Right lobe of liver (tissue), 4 donors: ENCODE measurements at regions not wholly inside any gene's neighbourhood (a gene's known extent, or its start where the extent isn't known, plus 50 kb on each side); places are given as distances from the start of the nearest gene placed in this dataset.

Experiments used
- POLR2A ChIP-seq: fragments of 450-650 bp; IDR thresholded peaks from one replicate; pipeline ENCODE4 v1.6.1; 2017; ENCODE audit warnings: antibody characterized with exemption, mild to moderate bottlenecking
- TF ChIP-seq, protein P1 (sequence below), 4 donors: fragments of 200-600 bp in 3 of 4; fragments of 450-650 bp in 1 of 4; IDR thresholded peaks; one replicate each; pipeline versions ENCODE4 v1.5.1 to v1.8.0; 2016 to 2022; ENCODE audit warnings: antibody characterized with exemption in 4 of 4, mild to moderate bottlenecking in 2 of 4
- donor health status: DM: no; HTN: no; CAD: no.
- donor health status: DM: no; HTN: no; CAD: no.
- donor health status: DM: no; HTN: yes; CAD: no.

GRCh38 chr16:52957199-52957598 is 95.5 kb downstream of the CHD9NB start:
- TF ChIP-seq, protein P1, sequence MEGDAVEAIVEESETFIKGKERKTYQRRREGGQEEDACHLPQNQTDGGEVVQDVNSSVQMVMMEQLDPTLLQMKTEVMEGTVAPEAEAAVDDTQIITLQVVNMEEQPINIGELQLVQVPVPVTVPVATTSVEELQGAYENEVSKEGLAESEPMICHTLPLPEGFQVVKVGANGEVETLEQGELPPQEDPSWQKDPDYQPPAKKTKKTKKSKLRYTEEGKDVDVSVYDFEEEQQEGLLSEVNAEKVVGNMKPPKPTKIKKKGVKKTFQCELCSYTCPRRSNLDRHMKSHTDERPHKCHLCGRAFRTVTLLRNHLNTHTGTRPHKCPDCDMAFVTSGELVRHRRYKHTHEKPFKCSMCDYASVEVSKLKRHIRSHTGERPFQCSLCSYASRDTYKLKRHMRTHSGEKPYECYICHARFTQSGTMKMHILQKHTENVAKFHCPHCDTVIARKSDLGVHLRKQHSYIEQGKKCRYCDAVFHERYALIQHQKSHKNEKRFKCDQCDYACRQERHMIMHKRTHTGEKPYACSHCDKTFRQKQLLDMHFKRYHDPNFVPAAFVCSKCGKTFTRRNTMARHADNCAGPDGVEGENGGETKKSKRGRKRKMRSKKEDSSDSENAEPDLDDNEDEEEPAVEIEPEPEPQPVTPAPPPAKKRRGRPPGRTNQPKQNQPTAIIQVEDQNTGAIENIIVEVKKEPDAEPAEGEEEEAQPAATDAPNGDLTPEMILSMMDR (IDR thresholded peaks at IDR 0.05) = no peak
- TF ChIP-seq POLR2A = no peak
